Stimulated activated CD4-positive, alpha-beta T cell treated with anti-CD3 and anti-CD28 coated beads, TNF-alpha, amount 100 ng/mL, for 1 hour (primary cell): ENCODE measurements at regions not wholly inside any gene's neighbourhood (a gene's known extent, or its start where the extent isn't known, plus 50 kb on each side); places are given as distances from the start of the nearest gene placed in this dataset.
"Not testable (repeated sequence)": the region's sequence is repeated elsewhere in the genome, so short reads cannot be mapped to it uniquely, and the experiment has no call there.

ENCODE experiments used
- DNase-seq, 3 donors: peaks; one replicate each; pipeline ENCODE4 v3.0.0-alpha.2; 2020; ENCODE audit warnings: low read depth in 3 of 3, low spot score in 1 of 3

GRCh38 chr5:39526914-39527477 is 102.2 kb upstream of the DAB2 start:
- DNase-seq, result no peak

- not testable (repeated sequence) for DNase-seq
Measured at GRCh38 chr5:39525781-39526180, 101.0 kb upstream of the DAB2 start.

- no peak for DNase-seq
Measured at GRCh38 chr5:39525271-39525670, 100.5 kb upstream of the DAB2 start.

- DNase-seq, result no peak
Measured at GRCh38 chr5:39523821-39524220, 99.0 kb upstream of the DAB2 start.

- no peak for DNase-seq
Measured at GRCh38 chr5:39521940-39522590, 97.3 kb upstream of the DAB2 start.

GRCh38 chr5:39521098-39521860 is 96.5 kb upstream of the DAB2 start:
- no peak for DNase-seq

- no peak for DNase-seq
Measured at GRCh38 chr5:39520232-39520572, 95.4 kb upstream of the DAB2 start.

GRCh38 chr5:39519566-39520231 is 94.9 kb upstream of the DAB2 start:
- DNase-seq, result no peak

GRCh38 chr5:39519079-39519478 is 94.3 kb upstream of the DAB2 start:
- no peak for DNase-seq

- DNase-seq, result no peak
Measured at GRCh38 chr5:39518516-39518915, 93.7 kb upstream of the DAB2 start.

- no peak for DNase-seq
Measured at GRCh38 chr5:39517800-39518199, 93.0 kb upstream of the DAB2 start.

GRCh38 chr5:39515881-39516280 is 91.1 kb upstream of the DAB2 start:
- DNase-seq, result no peak

GRCh38 chr5:39513236-39513635 is 88.5 kb upstream of the DAB2 start:
- no peak for DNase-seq

GRCh38 chr5:39506211-39506610 is 81.4 kb upstream of the DAB2 start:
- DNase-seq, result no peak

GRCh38 chr5:39505791-39506190 is 81.0 kb upstream of the DAB2 start:
- no peak for DNase-seq

- no peak for DNase-seq
Measured at GRCh38 chr5:39505363-39505762, 80.6 kb upstream of the DAB2 start.

GRCh38 chr5:39503155-39503554 is 78.4 kb upstream of the DAB2 start:
- no peak for DNase-seq

- no peak for DNase-seq
Measured at GRCh38 chr5:39502704-39503103, 77.9 kb upstream of the DAB2 start.

- DNase-seq, result no peak
Measured at GRCh38 chr5:39501397-39501796, 76.6 kb upstream of the DAB2 start.

GRCh38 chr5:39500551-39501175 is 75.9 kb upstream of the DAB2 start:
- no peak for DNase-seq

- DNase-seq, result no peak
Measured at GRCh38 chr5:39498278-39498952, 73.6 kb upstream of the DAB2 start.
